GM23338 (cell line): ENCODE measurements at regions not wholly inside any gene's neighbourhood (a gene's known extent, or its start where the extent isn't known, plus 50 kb on each side); places are given as distances from the start of the nearest gene placed in this dataset.

Source experiments
- ATAC-seq: fragments of 200-7000 bp; cut with Tn5 transposase; 3 replicates; pipeline ENCODE4 v1.9.1; 2020
- DNase-seq: peaks from one replicate; pipeline ENCODE4 v3.0.0-alpha.2; 2015; ENCODE audit warnings: low spot score
- H2AFZ ChIP-seq: fragments of 200-600 bp; sonication (generic); 2 replicates; pipeline ENCODE4 v1.8.0; 2016; ENCODE audit warnings: antibody characterized with exemption, mild to moderate bottlenecking, moderate library complexity
- H3F3A ChIP-seq: fragments of 200-600 bp; sonication (generic); replicated peaks from 2 replicates; pipeline ENCODE4 v1.8.0; 2017; ENCODE audit warnings: antibody characterized with exemption, mixed run types, low read depth
- H3K27ac ChIP-seq: fragments of 200-600 bp; sonication (generic); 2 replicates; pipeline ENCODE4 v1.6.1; 2016; ENCODE audit warnings: low read depth
- H3K27me3 ChIP-seq: fragments of 200-600 bp; sonication (generic); 2 replicates; pipeline ENCODE4 v1.8.0; 2016; ENCODE audit warnings: mild to moderate bottlenecking, mixed run types, moderate library complexity; ENCODE audit not compliant: insufficient read depth
- H3K36me3 ChIP-seq: fragments of 200-600 bp; sonication (generic); 2 replicates; pipeline ENCODE4 v1.8.0; 2016; ENCODE audit warnings: mild to moderate bottlenecking; ENCODE audit not compliant: insufficient read depth
- H3K4me1 ChIP-seq: fragments of 200-600 bp; sonication (generic); 2 replicates; pipeline ENCODE4 v1.8.0; 2016; ENCODE audit warnings: mild to moderate bottlenecking, moderate library complexity; ENCODE audit not compliant: insufficient read depth
- H3K4me2 ChIP-seq: fragments of 200-600 bp; sonication (generic); 2 replicates; pipeline ENCODE4 v1.7.1; 2017; ENCODE audit warnings: mixed run types
- H3K4me3 ChIP-seq: fragments of 200-600 bp; sonication (generic); 2 replicates; pipeline ENCODE4 v1.6.1; 2016; ENCODE audit warnings: mixed run types
- H3K79me2 ChIP-seq: fragments of 200-600 bp; sonication (generic); replicated peaks from 2 replicates; pipeline ENCODE4 v1.8.0; 2017; ENCODE audit warnings: mild to moderate bottlenecking; ENCODE audit not compliant: insufficient read depth
- H3K9me2 ChIP-seq: fragments of 200-600 bp; sonication (generic); 2 replicates; pipeline ENCODE4 v1.8.0; 2017; ENCODE audit not compliant: insufficient read depth
- H4K20me1 ChIP-seq: fragments of 200-600 bp; sonication (generic); replicated peaks from 2 replicates; pipeline ENCODE4 v1.8.0; 2017; ENCODE audit warnings: mild to moderate bottlenecking; ENCODE audit not compliant: insufficient read depth
- H3K27ac Mint-ChIP-seq: 2 replicates; pipeline ENCODE4 v1.8.0; 2020; ENCODE audit warnings: inconsistent platforms, mild to moderate bottlenecking, moderate library complexity, mixed read lengths
- H3K27me3 Mint-ChIP-seq: 3 replicates; pipeline ENCODE4 v1.8.0; 2022; ENCODE audit warnings: low read depth, mild to moderate bottlenecking, moderate library complexity, mixed read lengths, inconsistent platforms; ENCODE audit not compliant: insufficient read depth, poor library complexity
- H3K36me3 Mint-ChIP-seq: 3 replicates; pipeline ENCODE4 v1.8.0; 2021; ENCODE audit warnings: low read depth, mild to moderate bottlenecking, inconsistent platforms, moderate library complexity, mixed read lengths
- H3K4me1 Mint-ChIP-seq: 3 replicates; pipeline ENCODE4 v1.8.0; 2020; ENCODE audit warnings: mild to moderate bottlenecking, inconsistent platforms, mixed read lengths
- H3K4me3 Mint-ChIP-seq: 3 replicates; pipeline ENCODE4 v1.8.0; 2021; ENCODE audit warnings: moderate library complexity, mild to moderate bottlenecking, inconsistent platforms, mixed read lengths
- H3K9me3 Mint-ChIP-seq: 3 replicates; pipeline ENCODE4 v1.8.0; 2020; ENCODE audit warnings: moderate library complexity, mild to moderate bottlenecking, inconsistent platforms, mixed read lengths
- ETS1 ChIP-seq: IDR thresholded peaks from 2 replicates; pipeline ENCODE4 v1.6.1; 2016; ENCODE audit warnings: antibody characterized with exemption
- EZH2 ChIP-seq: fragments of 200-600 bp; sonication (generic); IDR thresholded peaks from one replicate; pipeline ENCODE4 v1.8.0; 2017; ENCODE audit warnings: antibody characterized with exemption, mild to moderate bottlenecking, low read depth; ENCODE audit not compliant: unreplicated experiment
- JUNB ChIP-seq: IDR thresholded peaks from one replicate; pipeline ENCODE4 v1.6.1; 2016; ENCODE audit warnings: antibody characterized with exemption; ENCODE audit not compliant: unreplicated experiment
- POLR2AphosphoS5 ChIP-seq: IDR thresholded peaks from 2 replicates; pipeline ENCODE4 v1.6.1; 2016; ENCODE audit warnings: antibody characterized with exemption, low read depth
- REST ChIP-seq: IDR thresholded peaks from one replicate; pipeline ENCODE4 v1.6.1; 2018; ENCODE audit warnings: antibody characterized with exemption; ENCODE audit not compliant: unreplicated experiment
- ZNF114 ChIP-seq: fragments of 250-450 bp; sonication (Bioruptor Pico); IDR thresholded peaks from 2 replicates; pipeline ENCODE4 v1.5.0; 2020; ENCODE audit warnings: mild to moderate bottlenecking, moderate library complexity
- ZNF331 ChIP-seq: fragments of 250-450 bp; sonication (Bioruptor Pico); IDR thresholded peaks from 2 replicates; pipeline ENCODE4 v1.5.0; 2020; ENCODE audit warnings: low read depth, mild to moderate bottlenecking, moderate library complexity
- TF ChIP-seq, protein P1 (sequence below), 2 experiments: fragments of 200-600 bp in 1 of 2; sonication (generic) in 1 of 2; conservative IDR thresholded peaks; 2 replicates each; pipeline versions ENCODE4 v1.5.1 to v1.6.1; 2016 to 2017; ENCODE audit warnings: antibody characterized with exemption in 2 of 2, low read depth in 2 of 2, mild to moderate bottlenecking in 2 of 2, moderate library complexity in 1 of 2

DNA sequence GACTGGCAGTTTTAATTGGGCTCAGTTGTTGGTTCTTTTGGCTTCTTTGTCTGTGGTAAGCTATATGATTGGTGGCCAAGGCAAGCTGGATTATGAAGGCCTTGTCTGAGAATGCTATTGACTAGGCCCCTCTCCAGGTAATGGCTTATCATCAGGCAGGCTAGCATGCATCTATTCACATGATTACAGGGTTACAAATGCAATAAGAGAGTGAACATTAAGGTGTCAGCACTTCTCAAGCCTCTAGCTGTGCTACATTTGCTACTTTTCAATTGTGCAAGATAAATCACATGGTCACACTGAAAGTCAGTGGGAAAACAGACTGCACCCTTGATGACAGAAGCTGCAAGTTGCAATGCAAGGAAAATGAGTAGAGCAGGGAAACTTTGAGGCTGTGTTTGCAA, 550.9 kb upstream of the TMPRSS15 start (continued):
- TF ChIP-seq EZH2: no peak
- no peak for TF ChIP-seq JUNB
- TF ChIP-seq ZNF331: no peak
- TF ChIP-seq POLR2AphosphoS5: no peak
- no peak for TF ChIP-seq ZNF114 (CRISPR knock-in tag)
- no peak for TF ChIP-seq ETS1
- TF ChIP-seq, protein P1, sequence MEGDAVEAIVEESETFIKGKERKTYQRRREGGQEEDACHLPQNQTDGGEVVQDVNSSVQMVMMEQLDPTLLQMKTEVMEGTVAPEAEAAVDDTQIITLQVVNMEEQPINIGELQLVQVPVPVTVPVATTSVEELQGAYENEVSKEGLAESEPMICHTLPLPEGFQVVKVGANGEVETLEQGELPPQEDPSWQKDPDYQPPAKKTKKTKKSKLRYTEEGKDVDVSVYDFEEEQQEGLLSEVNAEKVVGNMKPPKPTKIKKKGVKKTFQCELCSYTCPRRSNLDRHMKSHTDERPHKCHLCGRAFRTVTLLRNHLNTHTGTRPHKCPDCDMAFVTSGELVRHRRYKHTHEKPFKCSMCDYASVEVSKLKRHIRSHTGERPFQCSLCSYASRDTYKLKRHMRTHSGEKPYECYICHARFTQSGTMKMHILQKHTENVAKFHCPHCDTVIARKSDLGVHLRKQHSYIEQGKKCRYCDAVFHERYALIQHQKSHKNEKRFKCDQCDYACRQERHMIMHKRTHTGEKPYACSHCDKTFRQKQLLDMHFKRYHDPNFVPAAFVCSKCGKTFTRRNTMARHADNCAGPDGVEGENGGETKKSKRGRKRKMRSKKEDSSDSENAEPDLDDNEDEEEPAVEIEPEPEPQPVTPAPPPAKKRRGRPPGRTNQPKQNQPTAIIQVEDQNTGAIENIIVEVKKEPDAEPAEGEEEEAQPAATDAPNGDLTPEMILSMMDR (conservative IDR thresholded peaks at IDR 0.05; ENCODE audit: low read depth in 2 of 2): no peak

GRCh38 chr21:18959817-18960216, 556.2 kb upstream of the TMPRSS15 start:
- DNase-seq: no peak
- Mint-ChIP-seq H3K27me3 (no peaks in the 10 kb centered on the region), H3K36me3 (no peaks in the 10 kb centered on the region), H3K4me1 (peaks cover 4% of the 10 kb centered on the region; the same call in 1 of the 3 replicates), H3K4me3 (no peak overlapping the region), H3K27ac (no peak overlapping the region), H3K9me3 (no peaks in the 10 kb centered on the region)
- Histone ChIP-seq H2AFZ (no peak overlapping the region), H4K20me1 (no peaks in the 10 kb centered on the region), H3K4me1 (no peaks in the 10 kb centered on the region), H3K27ac (no peak overlapping the region), H3K9me2 (no peaks in the 10 kb centered on the region; the same call in 1 of the 2 replicates), H3F3A (no peaks in the 10 kb centered on the region), H3K27me3 (no peaks in the 10 kb centered on the region), H3K4me2 (no peak overlapping the region), H3K4me3 (no peak overlapping the region), H3K36me3 (no peaks in the 10 kb centered on the region), H3K79me2 (no peaks in the 10 kb centered on the region)
- no peak for ATAC-seq
- no peak for TF ChIP-seq EZH2
- TF ChIP-seq, protein P1 (conservative IDR thresholded peaks at IDR 0.05; ENCODE audit: low read depth in 2 of 2): no peak
- TF ChIP-seq REST: no peak
- no peak for TF ChIP-seq ETS1
- no peak for TF ChIP-seq JUNB
- TF ChIP-seq ZNF114 (CRISPR knock-in tag): no peak
